CD14-positive monocyte (primary cell): ENCODE measurements at regions not wholly inside any gene's neighbourhood (a gene's known extent, or its start where the extent isn't known, plus 50 kb on each side); places are given as distances from the start of the nearest gene placed in this dataset.

Experiments used
- DNase-seq, 3 donors: peaks; one replicate each; pipeline ENCODE4 v3.0.0-alpha.2; 2011 to 2022
- H2AFZ ChIP-seq: 2 replicates; pipeline ENCODE4 v1.6.0; 2012; ENCODE audit warnings: mild to moderate bottlenecking, low read depth, low read length, inconsistent platforms; ENCODE audit not compliant: insufficient read depth, poor library complexity, severe bottlenecking
- H3K27ac ChIP-seq, 2 donors: 1 replicate in 1 of 2; 2 replicates in 1 of 2; pipeline ENCODE4 v1.5.1; 2012 to 2013; ENCODE audit warnings: low read length in 2 of 2, control low read depth in 1 of 2, inconsistent platforms in 1 of 2, low read depth in 1 of 2, mild to moderate bottlenecking in 1 of 2
- H3K27me3 ChIP-seq, 2 donors: one replicate each; pipeline versions ENCODE4 v1.6.0 to v1.6.1; 2011 to 2013; ENCODE audit warnings: low read length in 2 of 2; ENCODE audit not compliant: control insufficient read depth in 2 of 2, insufficient read depth in 2 of 2
- H3K36me3 ChIP-seq, 2 donors: replicated peaks in 1 of 2; 1 replicate in 1 of 2; 2 replicates in 1 of 2; pipeline versions ENCODE4 v1.5.1 to v1.6.1; 2012 to 2013; ENCODE audit warnings: low read length in 2 of 2, control low read depth in 1 of 2, inconsistent platforms in 1 of 2, mild to moderate bottlenecking in 1 of 2; ENCODE audit not compliant: insufficient read depth in 2 of 2, control insufficient read depth in 1 of 2
- H3K4me1 ChIP-seq, 2 donors: 1 replicate in 1 of 2; 2 replicates in 1 of 2; pipeline versions ENCODE4 v1.5.1 to v1.6.1; 2012 to 2013; ENCODE audit warnings: low read length in 2 of 2, control low read depth in 1 of 2, inconsistent platforms in 1 of 2, mild to moderate bottlenecking in 1 of 2, moderate library complexity in 1 of 2; ENCODE audit not compliant: insufficient read depth in 2 of 2, control insufficient read depth in 1 of 2
- H3K4me2 ChIP-seq: replicated peaks from 2 replicates; pipeline ENCODE3; 2012; ENCODE audit warnings: low read length, moderate library complexity, mild to moderate bottlenecking; ENCODE audit not compliant: poor library complexity, severe bottlenecking; ENCODE audit errors: extremely low read depth
- H3K4me3 ChIP-seq, 3 experiments: fragments of 200-600 bp in 1 of 3; sonication (generic) in 1 of 3; replicated peaks in 1 of 3; 1 replicate in 2 of 3; 2 replicates in 1 of 3; pipeline ENCODE4 v1.5.1; 2011 to 2013; ENCODE audit warnings: low read length in 3 of 3, mild to moderate bottlenecking in 3 of 3, control low read depth in 2 of 3, low read depth in 2 of 3, inconsistent platforms in 1 of 3, moderate library complexity in 1 of 3
- H3K79me2 ChIP-seq: 2 replicates; pipeline ENCODE4 v1.6.0; 2012; ENCODE audit warnings: mild to moderate bottlenecking, control low read depth, inconsistent platforms, low read length, moderate library complexity; ENCODE audit not compliant: insufficient read depth
- H3K9ac ChIP-seq: 2 replicates; pipeline ENCODE4 v1.6.0; 2017; ENCODE audit warnings: low read length, mild to moderate bottlenecking; ENCODE audit not compliant: insufficient read depth, poor library complexity, severe bottlenecking
- H3K9me3 ChIP-seq, 2 donors: replicated peaks in 1 of 2; 1 replicate in 1 of 2; 2 replicates in 1 of 2; pipeline versions ENCODE4 v1.5.1 to v1.6.1; 2012 to 2013; ENCODE audit warnings: low read length in 2 of 2, control low read depth in 1 of 2; ENCODE audit not compliant: control insufficient read depth in 1 of 2, insufficient read depth in 1 of 2
- H4K20me1 ChIP-seq: 2 replicates; pipeline ENCODE4 v1.6.0; 2012; ENCODE audit warnings: mild to moderate bottlenecking, low read length, control low read depth, moderate library complexity; ENCODE audit not compliant: insufficient read depth
- H3K27ac Mint-ChIP-seq, 7 donors: one replicate each; pipeline ENCODE4 v1.8.0; 2020; ENCODE audit warnings: mild to moderate bottlenecking in 7 of 7, mixed read lengths in 7 of 7, moderate library complexity in 6 of 7, inconsistent platforms in 2 of 7
- H3K27me3 Mint-ChIP-seq, 3 donors: one replicate each; pipeline ENCODE4 v1.8.0; 2021 to 2022; ENCODE audit warnings: low read depth in 3 of 3, mild to moderate bottlenecking in 3 of 3, mixed read lengths in 3 of 3, moderate library complexity in 3 of 3, inconsistent platforms in 1 of 3
- H3K36me3 Mint-ChIP-seq, 2 donors: one replicate each; pipeline ENCODE4 v1.8.0; 2020; ENCODE audit warnings: mixed read lengths in 2 of 2, inconsistent platforms in 1 of 2, mild to moderate bottlenecking in 1 of 2
- H3K4me1 Mint-ChIP-seq: one replicate; pipeline ENCODE4 v1.8.0; 2020; ENCODE audit warnings: mild to moderate bottlenecking, mixed read lengths
- H3K4me3 Mint-ChIP-seq, 2 donors: one replicate each; pipeline ENCODE4 v1.8.0; 2020; ENCODE audit warnings: mild to moderate bottlenecking in 2 of 2, mixed read lengths in 2 of 2, moderate library complexity in 1 of 2
- H3K9me3 Mint-ChIP-seq, 7 donors: one replicate each; pipeline ENCODE4 v1.8.0; 2020 to 2022; ENCODE audit warnings: mixed read lengths in 7 of 7, mild to moderate bottlenecking in 6 of 7, moderate library complexity in 6 of 7, inconsistent platforms in 2 of 7
- WGBS: methylation state at CpG from one replicate; pipeline ENCODE4 v1.1.5; 2013; ENCODE audit warnings: missing lambda C conversion rate; ENCODE audit not compliant: insufficient coverage; 5-methylcytosine and 5-hydroxymethylcytosine counted together
- intact Hi-C, 2 donors: fragments of 100-400 bp; cut with micrococcal nuclease; formaldehyde crosslinking; loops; one replicate each; pipeline versions ENCODE4 v1.15.0 to v1.15.1; 2023
- TF ChIP-seq, protein P1 (sequence below): fragments of 200-600 bp; IDR thresholded peaks from one replicate; pipeline ENCODE4 v1.8.0; 2022; ENCODE audit warnings: antibody characterized with exemption, mild to moderate bottlenecking

DNA sequence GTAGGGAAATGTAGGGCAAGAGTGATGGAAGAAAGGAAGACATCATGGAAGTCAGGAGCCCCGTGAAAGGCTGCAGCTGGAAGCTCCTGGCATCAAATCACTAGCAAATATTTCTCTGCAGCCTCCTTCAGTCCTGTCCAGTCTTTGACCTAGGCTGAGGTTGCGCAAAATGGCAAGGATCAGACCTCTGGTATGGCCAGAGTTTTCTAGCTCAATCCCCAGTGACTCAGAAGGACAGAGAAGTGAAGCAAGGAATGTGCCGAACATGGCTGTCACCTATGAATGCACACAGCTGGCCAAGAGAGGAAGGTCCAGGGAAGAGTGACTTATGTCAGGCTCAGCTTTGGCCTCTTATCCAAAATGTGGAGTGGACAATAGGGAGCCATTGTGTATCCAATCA, 71.1 kb upstream of the PHOX2B start:
- no peak overlapping the region for H3K9ac ChIP-seq
- no peak overlapping the region for H3K4me3 ChIP-seq
- Mint-ChIP-seq H3K36me3 (no peaks in the 10 kb centered on the region), H3K9me3 (peaks cover 0 to 6% (median 0%) of the 10 kb centered on the region in 7 donors), H3K4me1 (no peaks in the 10 kb centered on the region), H3K27ac (no peak overlapping the region), H3K4me3 (no peak overlapping the region), H3K27me3 (peaks cover 5 to 15% (median 6%) of the 10 kb centered on the region in 3 donors)
- H3K9me3 ChIP-seq = no peaks in the 10 kb centered on the region
- no peaks in the 10 kb centered on the region for H3K36me3 ChIP-seq
- no peaks in the 10 kb centered on the region for H3K4me1 ChIP-seq
- no peaks in the 10 kb centered on the region for H4K20me1 ChIP-seq
- peaks cover 5 to 7% of the 10 kb centered on the region in 2 donors for H3K27me3 ChIP-seq
- H2AFZ ChIP-seq = no peak overlapping the region
- no peak overlapping the region for H3K4me2 ChIP-seq
- WGBS = 93% methylated on average over 1 of the region's 3 CpGs
- no peak for DNase-seq
- no peak overlapping the region for H3K27ac ChIP-seq
- intact Hi-C loops = no loop called here
- H3K79me2 ChIP-seq = no peaks in the 10 kb centered on the region
- TF ChIP-seq, protein P1, sequence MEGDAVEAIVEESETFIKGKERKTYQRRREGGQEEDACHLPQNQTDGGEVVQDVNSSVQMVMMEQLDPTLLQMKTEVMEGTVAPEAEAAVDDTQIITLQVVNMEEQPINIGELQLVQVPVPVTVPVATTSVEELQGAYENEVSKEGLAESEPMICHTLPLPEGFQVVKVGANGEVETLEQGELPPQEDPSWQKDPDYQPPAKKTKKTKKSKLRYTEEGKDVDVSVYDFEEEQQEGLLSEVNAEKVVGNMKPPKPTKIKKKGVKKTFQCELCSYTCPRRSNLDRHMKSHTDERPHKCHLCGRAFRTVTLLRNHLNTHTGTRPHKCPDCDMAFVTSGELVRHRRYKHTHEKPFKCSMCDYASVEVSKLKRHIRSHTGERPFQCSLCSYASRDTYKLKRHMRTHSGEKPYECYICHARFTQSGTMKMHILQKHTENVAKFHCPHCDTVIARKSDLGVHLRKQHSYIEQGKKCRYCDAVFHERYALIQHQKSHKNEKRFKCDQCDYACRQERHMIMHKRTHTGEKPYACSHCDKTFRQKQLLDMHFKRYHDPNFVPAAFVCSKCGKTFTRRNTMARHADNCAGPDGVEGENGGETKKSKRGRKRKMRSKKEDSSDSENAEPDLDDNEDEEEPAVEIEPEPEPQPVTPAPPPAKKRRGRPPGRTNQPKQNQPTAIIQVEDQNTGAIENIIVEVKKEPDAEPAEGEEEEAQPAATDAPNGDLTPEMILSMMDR = no peak

DNA sequence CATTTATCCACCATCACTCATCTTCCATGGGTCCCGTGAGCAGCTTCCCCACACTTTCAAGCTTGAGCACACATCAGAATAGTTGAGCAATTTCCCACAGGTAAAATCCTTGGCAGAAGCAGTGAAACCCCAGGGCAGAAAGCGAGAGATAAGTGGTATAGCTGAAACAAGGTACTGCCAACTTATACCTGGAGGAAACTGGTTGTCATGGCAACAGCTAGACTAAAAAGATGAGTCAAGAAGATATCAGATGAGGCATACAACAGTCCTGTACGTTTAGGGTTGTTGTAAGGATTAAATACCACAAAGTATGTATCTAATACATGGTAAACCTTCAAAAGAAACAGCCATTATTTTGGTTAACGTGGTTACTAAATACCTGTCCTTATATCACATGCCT, 66.9 kb upstream of the PHOX2B start:
- no peaks in the 10 kb centered on the region for H3K79me2 ChIP-seq
- no peaks in the 10 kb centered on the region for H4K20me1 ChIP-seq

More for the DNA sequence above, 66.9 kb upstream of the PHOX2B start:
- Histone ChIP-seq H3K4me3 (no peak overlapping the region), H3K27me3 (no peaks in the 10 kb centered on the region), H2AFZ (no peak overlapping the region), H3K9ac (no peak overlapping the region), H3K4me1 (no peaks in the 10 kb centered on the region), H3K36me3 (no peaks in the 10 kb centered on the region), H3K4me2 (no peak overlapping the region), H3K27ac (no peak overlapping the region), H3K9me3 (no peaks in the 10 kb centered on the region)
- Mint-ChIP-seq H3K27ac (no peak overlapping the region), H3K9me3 (peaks cover 1 to 9% (median 4%) of the 10 kb centered on the region in 7 donors), H3K4me1 (no peaks in the 10 kb centered on the region), H3K36me3 (no peaks in the 10 kb centered on the region), H3K27me3 (peaks cover 2 to 18% (median 7%) of the 10 kb centered on the region in 3 donors), H3K4me3 (no peak overlapping the region)
- no peak for DNase-seq
- TF ChIP-seq, protein P1 = no peak
- WGBS = 80% methylated on average over 1 of the region's 4 CpGs
- intact Hi-C loops = no loop called here
